ENCODE measurements at regions not wholly inside any gene's neighbourhood (a gene's known extent, or its start where the extent isn't known, plus 50 kb on each side); places are given as distances from the start of the nearest gene placed in this dataset.

- no peak for DNase-seq
Observed at GRCh38 chr18:41618147-41618546, 336.9 kb upstream of the PIK3C3 start.

- DNase-seq = no peak
Observed at GRCh38 chr18:41617647-41618046, 337.4 kb upstream of the PIK3C3 start.

- DNase-seq = no peak
Observed at GRCh38 chr18:41613003-41613609, 341.9 kb upstream of the PIK3C3 start.

- no peak for DNase-seq
Observed at GRCh38 chr18:41604964-41605363, 350.1 kb upstream of the PIK3C3 start.

- no peak for DNase-seq
Observed at GRCh38 chr18:41602034-41602433, 353.0 kb upstream of the PIK3C3 start.

GRCh38 chr18:41600693-41601391, 354.2 kb upstream of the PIK3C3 start:
- DNase-seq = no peak

- DNase-seq = no peak
Observed at GRCh38 chr18:41599466-41599865, 355.6 kb upstream of the PIK3C3 start.

GRCh38 chr18:41594582-41594981, 360.5 kb upstream of the PIK3C3 start:
- DNase-seq = no peak

GRCh38 chr18:41593171-41593675, 361.8 kb upstream of the PIK3C3 start:
- DNase-seq = peak; percentile 4

GRCh38 chr18:41587976-41588375, 367.1 kb upstream of the PIK3C3 start:
- no peak for DNase-seq

GRCh38 chr18:41585512-41585911, 369.5 kb upstream of the PIK3C3 start:
- DNase-seq = no peak

- DNase-seq = no peak
Observed at GRCh38 chr18:41579185-41579584, 375.8 kb upstream of the PIK3C3 start.

- DNase-seq = no peak
Observed at GRCh38 chr18:41577529-41577928, 377.5 kb upstream of the PIK3C3 start.

GRCh38 chr18:41576643-41577042, 378.4 kb upstream of the PIK3C3 start:
- DNase-seq = no peak

GRCh38 chr18:41569867-41570266, 385.2 kb upstream of the PIK3C3 start:
- DNase-seq = no peak

GRCh38 chr18:41561961-41562360, 393.1 kb upstream of the PIK3C3 start:
- DNase-seq = no peak

GRCh38 chr18:41558715-41559114, 396.3 kb upstream of the PIK3C3 start:
- DNase-seq = no peak

GRCh38 chr18:41553716-41554115, 401.3 kb upstream of the PIK3C3 start:
- no peak for DNase-seq

GRCh38 chr18:41548521-41549260, 406.3 kb upstream of the PIK3C3 start:
- DNase-seq = no peak

GRCh38 chr18:41545091-41545888, 409.7 kb upstream of the PIK3C3 start:
- DNase-seq = no peak

- no peak for DNase-seq
Observed at GRCh38 chr18:41543815-41544214, 411.2 kb upstream of the PIK3C3 start.

GRCh38 chr18:41540237-41540871, 414.7 kb upstream of the PIK3C3 start:
- DNase-seq = no peak

GRCh38 chr18:41538751-41539150, 416.3 kb upstream of the PIK3C3 start:
- no peak for DNase-seq
